WTC11 (cell line): ENCODE measurements at regions not wholly inside any gene's neighbourhood (a gene's known extent, or its start where the extent isn't known, plus 50 kb on each side); places are given as distances from the start of the nearest gene placed in this dataset.

Experiments used
- ATAC-seq: fragments of 200-7000 bp; cut with Tn5 transposase; 2 replicates; pipeline ENCODE4 v1.10.0; 2021; ENCODE audit warnings: mild to moderate bottlenecking, moderate library complexity
- CTCF ChIA-PET: fragments of 300-600 bp; sonication (Branson Sonifier 250); formaldehyde crosslinking; loops from one replicate; lab custom pipeline; 2021; ENCODE audit warnings: antibody characterized with exemption; lab: Charles Lee
- POLR2A ChIA-PET: fragments of 350-600 bp; sonication (Branson Sonifier 250); formaldehyde crosslinking; loops from one replicate; lab custom pipeline; 2021; ENCODE audit warnings: antibody characterized with exemption; lab: Charles Lee
- DNase-seq: peaks from one replicate; pipeline ENCODE4 v3.0.0; 2021; ENCODE audit warnings: low spot score
- H3K27ac Mint-ChIP-seq: 2 replicates; pipeline ENCODE4 v1.8.0; 2021; ENCODE audit warnings: mixed read lengths
- H3K27me3 Mint-ChIP-seq: 2 replicates; pipeline ENCODE4 v1.8.0; 2021; ENCODE audit warnings: low read depth, mild to moderate bottlenecking, moderate library complexity, mixed read lengths
- H3K36me3 Mint-ChIP-seq: 2 replicates; pipeline ENCODE4 v1.8.0; 2021; ENCODE audit warnings: mixed read lengths
- H3K4me1 Mint-ChIP-seq: 2 replicates; pipeline ENCODE4 v1.8.0; 2022; ENCODE audit warnings: mixed read lengths
- H3K4me3 Mint-ChIP-seq: 2 replicates; pipeline ENCODE4 v1.8.0; 2021; ENCODE audit warnings: mild to moderate bottlenecking, moderate library complexity, mixed read lengths
- H3K9me3 Mint-ChIP-seq: 2 replicates; pipeline ENCODE4 v1.8.0; 2021; ENCODE audit warnings: mixed read lengths
- ESRRA ChIP-seq: sonication (generic); formaldehyde crosslinking; IDR thresholded peaks from 2 replicates; pipeline ENCODE4 v1.8.1; 2022; ENCODE audit warnings: mild to moderate bottlenecking, missing genetic modification reagents, borderline replicate concordance
- ETV6 ChIP-seq: sonication (generic); formaldehyde crosslinking; IDR thresholded peaks from 2 replicates; pipeline ENCODE4 v1.8.1; 2022; ENCODE audit warnings: mild to moderate bottlenecking, missing genetic modification reagents
- FOXK1 ChIP-seq: sonication (generic); formaldehyde crosslinking; IDR thresholded peaks from 2 replicates; pipeline ENCODE4 v1.8.0; 2022; ENCODE audit warnings: mild to moderate bottlenecking, moderate library complexity, missing genetic modification reagents
- GTF2I ChIP-seq: fragments of 250-450 bp; sonication (Bioruptor Pico); conservative IDR thresholded peaks from 2 replicates; pipeline ENCODE4 v1.4.0; 2021; ENCODE audit warnings: mild to moderate bottlenecking
- JAZF1 ChIP-seq: fragments of 250-450 bp; sonication (Bioruptor Pico); IDR thresholded peaks from 2 replicates; pipeline ENCODE4 v1.9.0; 2021; ENCODE audit warnings: moderate library complexity, mild to moderate bottlenecking, inconsistent platforms
- MYBL2 ChIP-seq: sonication (generic); formaldehyde crosslinking; IDR thresholded peaks from 2 replicates; pipeline ENCODE4 v1.8.1; 2023; ENCODE audit warnings: mild to moderate bottlenecking, moderate library complexity, missing genetic modification reagents
- NFE2L1 ChIP-seq: sonication (generic); formaldehyde crosslinking; IDR thresholded peaks from 2 replicates; pipeline ENCODE4 v1.8.1; 2023; ENCODE audit warnings: missing genetic modification reagents
- NR1H2 ChIP-seq: sonication (generic); formaldehyde crosslinking; IDR thresholded peaks from 2 replicates; pipeline ENCODE4 v1.9.0; 2021; ENCODE audit warnings: mild to moderate bottlenecking, moderate library complexity, missing genetic modification reagents
- NR2C2 ChIP-seq: sonication (generic); formaldehyde crosslinking; IDR thresholded peaks from 2 replicates; pipeline ENCODE4 v1.8.0; 2022; ENCODE audit warnings: mild to moderate bottlenecking, missing genetic modification reagents
- SOX15 ChIP-seq: fragments of 250-450 bp; sonication (Bioruptor Pico); IDR thresholded peaks from 2 replicates; pipeline ENCODE4 v1.9.0; 2021; ENCODE audit warnings: mild to moderate bottlenecking
- TEAD1 ChIP-seq: sonication (generic); formaldehyde crosslinking; IDR thresholded peaks from 2 replicates; pipeline ENCODE4 v1.8.0; 2022; ENCODE audit warnings: mild to moderate bottlenecking, missing genetic modification reagents
- TEAD4 ChIP-seq: sonication (generic); formaldehyde crosslinking; IDR thresholded peaks from 2 replicates; pipeline ENCODE4 v1.8.0; 2022; ENCODE audit warnings: mild to moderate bottlenecking, missing genetic modification reagents
- ZNF232 ChIP-seq: sonication (generic); formaldehyde crosslinking; IDR thresholded peaks from 2 replicates; pipeline ENCODE4 v1.8.0; 2022; ENCODE audit warnings: mild to moderate bottlenecking, missing genetic modification reagents
- TF ChIP-seq, protein P1 (sequence below): fragments of 250-450 bp; sonication (Bioruptor Pico); IDR thresholded peaks from 2 replicates; pipeline ENCODE4 v2.1.2; 2022; ENCODE audit warnings: mild to moderate bottlenecking, moderate library complexity
- TF ChIP-seq, protein P2 (sequence below): sonication (generic); formaldehyde crosslinking; IDR thresholded peaks from 2 replicates; pipeline ENCODE4 v1.8.1; 2023; ENCODE audit warnings: mild to moderate bottlenecking, moderate library complexity, missing genetic modification reagents
- TF ChIP-seq, protein P3 (sequence below): sonication (generic); formaldehyde crosslinking; conservative IDR thresholded peaks from 2 replicates; pipeline ENCODE4 v1.8.1; 2023; ENCODE audit warnings: mild to moderate bottlenecking, low read depth, missing genetic modification reagents, moderate library complexity
- TF ChIP-seq, protein P4 (sequence below): fragments of 250-450 bp; sonication (Bioruptor Pico); IDR thresholded peaks from 2 replicates; pipeline ENCODE4 v1.9.0; 2021; ENCODE audit warnings: mild to moderate bottlenecking
- TF ChIP-seq, protein P5 (sequence below): fragments of 250-450 bp; sonication (Bioruptor Pico); conservative IDR thresholded peaks from 2 replicates; pipeline ENCODE4 v1.9.0; 2021; ENCODE audit warnings: mild to moderate bottlenecking

DNA sequence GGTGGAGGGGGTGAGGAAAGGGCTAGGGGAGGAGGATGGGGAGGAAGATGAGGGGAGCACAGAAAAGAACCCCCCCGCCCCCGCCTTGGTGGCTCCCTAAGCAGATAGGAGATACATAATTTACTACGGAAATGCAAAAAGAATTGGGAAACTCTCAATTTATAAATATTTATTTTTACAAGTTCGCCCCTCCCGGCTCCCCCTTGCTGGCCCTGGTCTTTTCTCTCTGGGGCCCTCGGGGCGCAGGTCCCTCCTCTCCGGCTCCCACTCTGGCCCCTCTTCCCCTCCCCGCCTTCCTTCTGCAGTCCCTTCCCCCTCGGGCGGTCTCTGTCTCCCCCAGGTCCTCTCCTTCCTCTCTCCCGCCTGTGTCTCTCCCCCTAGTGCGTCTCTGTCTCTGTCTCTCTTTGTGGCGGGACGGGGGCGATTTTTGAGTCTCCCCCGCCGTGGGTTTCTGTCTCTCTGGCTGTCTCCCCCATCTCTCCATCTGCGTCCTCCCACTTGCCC lies 173.6 kb upstream of the IER5L start:
- Mint-ChIP-seq H3K36me3 (peaks cover 5% of the 10 kb centered on the region; the same call in 1 of the 2 replicates), H3K27me3 (peaks cover 12% of the 10 kb centered on the region), H3K9me3 (peaks cover 13% of the 10 kb centered on the region), H3K4me3 (peak overlapping the region; percentile 81), H3K4me1 (peaks cover 27% of the 10 kb centered on the region), H3K27ac (no peak overlapping the region; the same call in 1 of the 2 replicates)
- TF ChIP-seq ZNF232 (CRISPR knock-in tag) (no peak), SOX15 (CRISPR knock-in tag) (no peak), TEAD1 (CRISPR knock-in tag) (0 out of 2 replicates have a peak, but pooled peaks have one; percentile 1), JAZF1 (CRISPR knock-in tag) (no peak), NR1H2 (CRISPR knock-in tag) (no peak), ETV6 (CRISPR knock-in tag) (peak; percentile 33; the same call in 1 of the 2 replicates), MYBL2 (CRISPR knock-in tag) (no peak), TEAD4 (no peak), ESRRA (CRISPR knock-in tag) (no peak)
- TF ChIP-seq, protein P1, sequence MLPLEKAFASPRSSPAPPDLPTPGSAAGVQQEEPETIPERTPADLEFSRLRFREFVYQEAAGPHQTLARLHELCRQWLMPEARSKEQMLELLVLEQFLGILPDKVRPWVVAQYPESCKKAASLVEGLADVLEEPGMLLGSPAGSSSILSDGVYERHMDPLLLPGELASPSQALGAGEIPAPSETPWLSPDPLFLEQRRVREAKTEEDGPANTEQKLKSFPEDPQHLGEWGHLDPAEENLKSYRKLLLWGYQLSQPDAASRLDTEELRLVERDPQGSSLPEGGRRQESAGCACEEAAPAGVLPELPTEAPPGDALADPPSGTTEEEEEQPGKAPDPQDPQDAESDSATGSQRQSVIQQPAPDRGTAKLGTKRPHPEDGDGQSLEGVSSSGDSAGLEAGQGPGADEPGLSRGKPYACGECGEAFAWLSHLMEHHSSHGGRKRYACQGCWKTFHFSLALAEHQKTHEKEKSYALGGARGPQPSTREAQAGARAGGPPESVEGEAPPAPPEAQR (CRISPR knock-in tag) = no peak
- TF ChIP-seq, protein P2, sequence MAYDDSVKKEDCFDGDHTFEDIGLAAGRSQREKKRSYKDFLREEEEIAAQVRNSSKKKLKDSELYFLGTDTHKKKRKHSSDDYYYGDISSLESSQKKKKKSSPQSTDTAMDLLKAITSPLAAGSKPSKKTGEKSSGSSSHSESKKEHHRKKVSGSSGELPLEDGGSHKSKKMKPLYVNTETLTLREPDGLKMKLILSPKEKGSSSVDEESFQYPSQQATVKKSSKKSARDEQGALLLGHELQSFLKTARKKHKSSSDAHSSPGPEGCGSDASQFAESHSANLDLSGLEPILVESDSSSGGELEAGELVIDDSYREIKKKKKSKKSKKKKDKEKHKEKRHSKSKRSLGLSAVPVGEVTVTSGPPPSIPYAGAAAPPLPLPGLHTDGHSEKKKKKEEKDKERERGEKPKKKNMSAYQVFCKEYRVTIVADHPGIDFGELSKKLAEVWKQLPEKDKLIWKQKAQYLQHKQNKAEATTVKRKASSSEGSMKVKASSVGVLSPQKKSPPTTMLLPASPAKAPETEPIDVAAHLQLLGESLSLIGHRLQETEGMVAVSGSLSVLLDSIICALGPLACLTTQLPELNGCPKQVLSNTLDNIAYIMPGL = no peak
- TF ChIP-seq, protein P3, sequence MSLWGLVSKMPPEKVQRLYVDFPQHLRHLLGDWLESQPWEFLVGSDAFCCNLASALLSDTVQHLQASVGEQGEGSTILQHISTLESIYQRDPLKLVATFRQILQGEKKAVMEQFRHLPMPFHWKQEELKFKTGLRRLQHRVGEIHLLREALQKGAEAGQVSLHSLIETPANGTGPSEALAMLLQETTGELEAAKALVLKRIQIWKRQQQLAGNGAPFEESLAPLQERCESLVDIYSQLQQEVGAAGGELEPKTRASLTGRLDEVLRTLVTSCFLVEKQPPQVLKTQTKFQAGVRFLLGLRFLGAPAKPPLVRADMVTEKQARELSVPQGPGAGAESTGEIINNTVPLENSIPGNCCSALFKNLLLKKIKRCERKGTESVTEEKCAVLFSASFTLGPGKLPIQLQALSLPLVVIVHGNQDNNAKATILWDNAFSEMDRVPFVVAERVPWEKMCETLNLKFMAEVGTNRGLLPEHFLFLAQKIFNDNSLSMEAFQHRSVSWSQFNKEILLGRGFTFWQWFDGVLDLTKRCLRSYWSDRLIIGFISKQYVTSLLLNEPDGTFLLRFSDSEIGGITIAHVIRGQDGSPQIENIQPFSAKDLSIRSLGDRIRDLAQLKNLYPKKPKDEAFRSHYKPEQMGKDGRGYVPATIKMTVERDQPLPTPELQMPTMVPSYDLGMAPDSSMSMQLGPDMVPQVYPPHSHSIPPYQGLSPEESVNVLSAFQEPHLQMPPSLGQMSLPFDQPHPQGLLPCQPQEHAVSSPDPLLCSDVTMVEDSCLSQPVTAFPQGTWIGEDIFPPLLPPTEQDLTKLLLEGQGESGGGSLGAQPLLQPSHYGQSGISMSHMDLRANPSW (CRISPR knock-in tag) = no peak
- TF ChIP-seq, protein P4, sequence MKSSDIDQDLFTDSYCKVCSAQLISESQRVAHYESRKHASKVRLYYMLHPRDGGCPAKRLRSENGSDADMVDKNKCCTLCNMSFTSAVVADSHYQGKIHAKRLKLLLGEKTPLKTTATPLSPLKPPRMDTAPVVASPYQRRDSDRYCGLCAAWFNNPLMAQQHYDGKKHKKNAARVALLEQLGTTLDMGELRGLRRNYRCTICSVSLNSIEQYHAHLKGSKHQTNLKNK (CRISPR knock-in tag) = no peak
- DNase-seq (peak; percentile 52), ATAC-seq (peak; percentile 6; the same call in 1 of the 2 replicates)
- POLR2A ChIA-PET = interaction anchor here (1.0 to 2.7 kb wide), 2 partner anchors 17 to 177 kb away, joined by 3 to 10 read pairs; no protein-coding TSS in a partner anchor
- CTCF ChIA-PET = interaction anchor here (0.7 to 1.9 kb wide), 4 partner anchors 17 to 257 kb away, joined by 4 to 12 read pairs (median 8); no protein-coding TSS in a partner anchor

DNA sequence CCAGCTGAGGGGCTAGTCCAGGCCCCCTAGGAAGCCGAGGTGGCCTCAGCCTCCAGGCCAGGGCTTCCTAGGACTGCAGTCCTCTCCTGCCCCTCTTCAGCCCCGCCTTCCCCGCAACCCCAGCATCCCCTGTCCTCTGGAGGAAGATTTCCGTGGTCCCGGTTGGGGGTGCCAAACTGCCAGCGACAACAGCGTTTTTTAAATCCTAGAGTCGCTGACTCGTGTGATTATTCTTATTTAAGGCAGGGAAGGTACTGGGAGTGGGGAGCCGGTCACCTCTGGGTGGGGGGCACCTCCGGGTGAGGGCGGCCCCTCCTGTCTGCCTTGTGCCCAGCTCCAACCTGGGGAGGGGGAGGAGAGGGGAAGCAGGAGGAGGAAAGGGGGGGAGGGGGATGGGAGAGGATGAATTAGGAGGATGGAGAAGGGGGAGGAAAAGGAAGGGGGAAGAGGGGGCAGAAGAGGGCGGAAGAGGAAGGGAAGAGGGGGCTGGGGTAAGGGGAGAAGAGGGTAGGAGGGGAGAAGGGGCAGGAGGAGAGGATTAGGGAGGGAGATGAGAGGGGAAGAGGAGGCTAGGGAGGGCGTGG lies 173.1 kb upstream of the IER5L start:
- H3K36me3 Mint-ChIP-seq = peaks cover 5% of the 10 kb centered on the region; the same call in 1 of the 2 replicates
- DNase-seq = peak; percentile 75
- peaks cover 27% of the 10 kb centered on the region for H3K4me1 Mint-ChIP-seq
- ATAC-seq = peak; percentile 30
- no peak overlapping the region for H3K27ac Mint-ChIP-seq
- peaks cover 12% of the 10 kb centered on the region for H3K9me3 Mint-ChIP-seq
- peaks cover 6% of the 10 kb centered on the region for H3K27me3 Mint-ChIP-seq
- POLR2A ChIA-PET = interaction anchor here (0.6 to 2.7 kb wide), 3 partner anchors 17 to 167 kb away, joined by 4 to 10 read pairs (median 4); no protein-coding TSS in a partner anchor
- TF ChIP-seq GTF2I (no peak), FOXK1 (no peak), NR2C2 (CRISPR knock-in tag) (no peak), NFE2L1 (no peak)
- TF ChIP-seq, protein P5, sequence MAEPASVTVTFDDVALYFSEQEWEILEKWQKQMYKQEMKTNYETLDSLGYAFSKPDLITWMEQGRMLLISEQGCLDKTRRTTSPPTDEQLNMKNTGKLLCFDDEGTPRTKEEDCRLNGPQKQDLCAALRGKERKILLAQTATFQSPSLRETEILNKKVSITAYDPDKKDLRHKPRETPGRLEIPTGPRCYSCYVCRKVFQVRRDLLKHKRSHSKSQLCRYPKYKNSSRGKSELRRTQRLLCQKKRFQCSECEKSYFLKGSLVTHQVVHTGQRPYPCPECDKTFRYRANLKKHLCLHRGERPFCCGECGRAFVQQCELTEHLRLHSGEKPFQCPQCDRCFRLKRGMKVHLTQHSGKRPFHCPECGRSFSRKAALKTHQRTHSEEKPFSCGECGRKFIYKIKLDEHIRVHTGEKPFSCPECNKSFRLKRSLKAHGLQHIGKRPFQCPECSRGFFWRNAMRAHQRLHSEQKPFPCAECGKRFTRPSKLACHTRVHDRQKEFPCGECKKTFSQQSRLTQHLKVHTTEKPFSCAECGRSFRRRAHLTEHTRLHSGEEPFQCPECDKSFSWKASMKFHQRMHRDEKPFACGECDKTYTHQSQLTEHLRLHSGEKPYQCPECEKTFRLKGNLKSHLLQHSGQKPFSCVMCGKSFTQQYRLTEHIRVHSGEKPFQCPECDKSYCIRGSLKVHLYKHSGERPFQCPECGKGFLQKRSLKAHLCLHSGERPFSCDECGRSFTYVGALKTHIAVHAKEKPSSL (CRISPR knock-in tag) = no peak
- H3K4me3 Mint-ChIP-seq = peak overlapping the region; percentile 81
- CTCF ChIA-PET = interaction anchor here (0.5 to 1.8 kb wide), 6 partner anchors 16 to 211 kb away, joined by 3 to 11 read pairs (median 4); no protein-coding TSS in a partner anchor
